ENCODE measurements at regions not wholly inside any gene's neighbourhood (a gene's known extent, or its start where the extent isn't known, plus 50 kb on each side); places are given as distances from the start of the nearest gene placed in this dataset.

GRCh38 chr5:5572010-5572865 lies 149.8 kb downstream of the ICE1 start:
- TF ChIP-seq CTCF (IDR thresholded peaks at IDR 0.05; ENCODE audit: partially characterized antibody, unreplicated experiment), result no peak
- H3K4me1 Mint-ChIP-seq (ENCODE audit: low read depth, unreplicated experiment), result peaks cover 6% of the 10 kb centered on the region
- no peak overlapping the region for H3K27ac Mint-ChIP-seq (ENCODE audit: unreplicated experiment)
- peaks cover 6% of the 10 kb centered on the region for H3K36me3 Mint-ChIP-seq (ENCODE audit: unreplicated experiment)
- peaks cover 5% of the 10 kb centered on the region for H3K9me3 Mint-ChIP-seq (ENCODE audit: unreplicated experiment)
- no peaks in the 10 kb centered on the region for H3K27me3 Mint-ChIP-seq (ENCODE audit: unreplicated experiment)
- DNase-seq, result no peak
- H3K4me3 Mint-ChIP-seq (ENCODE audit: unreplicated experiment), result no peak overlapping the region

- no peaks in the 10 kb centered on the region for H3K27me3 Mint-ChIP-seq (ENCODE audit: unreplicated experiment)
- peaks cover 10% of the 10 kb centered on the region for H3K4me1 Mint-ChIP-seq (ENCODE audit: low read depth, unreplicated experiment)
- H3K4me3 Mint-ChIP-seq (ENCODE audit: unreplicated experiment), result no peak overlapping the region
- H3K36me3 Mint-ChIP-seq (ENCODE audit: unreplicated experiment), result peaks cover 6% of the 10 kb centered on the region
- no peak for DNase-seq
- TF ChIP-seq CTCF (IDR thresholded peaks at IDR 0.05; ENCODE audit: partially characterized antibody, unreplicated experiment), result no peak
- peaks cover 4% of the 10 kb centered on the region for H3K9me3 Mint-ChIP-seq (ENCODE audit: unreplicated experiment)
- H3K27ac Mint-ChIP-seq (ENCODE audit: unreplicated experiment), result no peak overlapping the region
Measured at GRCh38 chr5:5570646-5571045, 148.2 kb downstream of the ICE1 start.

- no peak for DNase-seq
- Mint-ChIP-seq H3K36me3 (ENCODE audit: unreplicated experiment) (peaks cover 6% of the 10 kb centered on the region), H3K27ac (ENCODE audit: unreplicated experiment) (peak overlapping the region; percentile 90), H3K4me3 (ENCODE audit: unreplicated experiment) (no peak overlapping the region), H3K9me3 (ENCODE audit: unreplicated experiment) (peaks cover 5% of the 10 kb centered on the region), H3K4me1 (ENCODE audit: low read depth, unreplicated experiment) (peaks cover 11% of the 10 kb centered on the region), H3K27me3 (ENCODE audit: unreplicated experiment) (peaks cover 3% of the 10 kb centered on the region)
- TF ChIP-seq CTCF (IDR thresholded peaks at IDR 0.05; ENCODE audit: partially characterized antibody, unreplicated experiment), result no peak
Measured at GRCh38 chr5:5564898-5565297, 142.4 kb downstream of the ICE1 start.

GRCh38 chr5:5560016-5560415 lies 137.5 kb downstream of the ICE1 start:
- Mint-ChIP-seq H3K9me3 (ENCODE audit: unreplicated experiment) (peaks cover under 1% of the 10 kb centered on the region), H3K4me1 (ENCODE audit: low read depth, unreplicated experiment) (peaks cover 6% of the 10 kb centered on the region), H3K36me3 (ENCODE audit: unreplicated experiment) (peaks cover 7% of the 10 kb centered on the region), H3K27me3 (ENCODE audit: unreplicated experiment) (peaks cover 2% of the 10 kb centered on the region), H3K4me3 (ENCODE audit: unreplicated experiment) (no peak overlapping the region), H3K27ac (ENCODE audit: unreplicated experiment) (no peak overlapping the region)
- TF ChIP-seq CTCF (IDR thresholded peaks at IDR 0.05; ENCODE audit: partially characterized antibody, unreplicated experiment), result no peak
- no peak for DNase-seq

Data from glutamatergic neuron (in vitro differentiated cells).